ENCODE measurements at regions not wholly inside any gene's neighbourhood (a gene's known extent, or its start where the extent isn't known, plus 50 kb on each side); places are given as distances from the start of the nearest gene placed in this dataset.
"Not testable (repeated sequence)": the region's sequence is repeated elsewhere in the genome, so short reads cannot be mapped to it uniquely, and the experiment has no call there.

DNA sequence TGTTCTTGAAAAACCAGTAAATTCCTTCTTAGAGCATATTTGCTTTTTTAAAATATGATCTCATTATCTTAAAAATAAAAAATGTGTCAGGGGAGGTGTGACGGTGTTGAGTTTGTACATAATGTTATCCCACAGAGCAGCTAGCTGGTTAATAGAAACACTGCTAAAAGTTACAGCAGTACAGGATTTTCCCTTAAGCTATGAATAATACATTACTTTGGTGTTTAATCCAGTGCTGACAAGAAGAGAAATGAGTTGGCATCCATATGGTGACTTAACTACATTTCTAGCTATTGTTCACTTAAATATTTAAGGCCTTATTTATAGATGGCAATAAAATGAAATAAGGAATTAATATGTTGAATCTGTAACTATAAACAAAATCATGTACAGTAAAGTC, 883.1 kb downstream of the CDH18 start:
- DNase-seq (ENCODE audit: low read depth in 4 of 4, low spot score in 3 of 4), result no peak

- no peak for DNase-seq (ENCODE audit: low read depth in 4 of 4, low spot score in 3 of 4)
Measured at GRCh38 chr5:19122923-19123322, 865.1 kb downstream of the CDH18 start.

DNA sequence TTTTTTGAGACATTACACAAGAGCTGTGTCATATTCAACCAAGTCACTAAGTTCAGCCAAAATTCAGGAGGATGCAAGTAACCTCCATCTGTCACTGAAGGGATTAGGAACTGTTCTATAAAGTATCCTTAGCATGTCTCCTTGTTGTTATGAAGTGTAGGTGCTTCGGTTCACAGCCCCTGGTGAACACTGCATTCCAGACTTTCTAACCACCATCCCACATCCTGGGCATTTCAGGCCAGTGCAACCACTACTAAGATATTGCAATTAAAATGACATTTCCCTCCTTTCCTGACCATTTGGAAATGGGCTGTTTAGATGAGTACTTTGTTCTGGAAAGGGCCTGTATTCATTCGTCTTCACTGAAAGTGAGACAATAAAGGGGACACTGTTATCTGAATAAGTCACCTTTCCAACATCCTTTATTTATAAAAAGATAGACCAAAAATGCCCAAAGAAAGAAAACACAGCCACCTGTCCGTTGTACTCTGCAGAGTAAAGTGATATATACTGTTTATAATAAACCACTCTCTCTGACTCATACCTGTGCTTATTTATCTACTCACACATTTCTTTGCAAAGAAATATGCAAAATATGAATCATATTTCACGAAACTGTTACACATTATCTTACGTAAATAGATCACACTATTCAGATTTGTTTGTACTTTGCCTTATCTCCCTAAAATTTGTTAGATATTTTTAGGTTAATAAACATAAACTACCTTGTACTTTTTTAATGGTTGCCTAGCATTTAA, 861.9 kb downstream of the CDH18 start:
- no peak for DNase-seq (ENCODE audit: low read depth in 4 of 4, low spot score in 3 of 4)

- no peak for DNase-seq (ENCODE audit: low read depth in 4 of 4, low spot score in 3 of 4)
Measured at GRCh38 chr5:19140276-19140675, 847.7 kb downstream of the CDH18 start.

DNA sequence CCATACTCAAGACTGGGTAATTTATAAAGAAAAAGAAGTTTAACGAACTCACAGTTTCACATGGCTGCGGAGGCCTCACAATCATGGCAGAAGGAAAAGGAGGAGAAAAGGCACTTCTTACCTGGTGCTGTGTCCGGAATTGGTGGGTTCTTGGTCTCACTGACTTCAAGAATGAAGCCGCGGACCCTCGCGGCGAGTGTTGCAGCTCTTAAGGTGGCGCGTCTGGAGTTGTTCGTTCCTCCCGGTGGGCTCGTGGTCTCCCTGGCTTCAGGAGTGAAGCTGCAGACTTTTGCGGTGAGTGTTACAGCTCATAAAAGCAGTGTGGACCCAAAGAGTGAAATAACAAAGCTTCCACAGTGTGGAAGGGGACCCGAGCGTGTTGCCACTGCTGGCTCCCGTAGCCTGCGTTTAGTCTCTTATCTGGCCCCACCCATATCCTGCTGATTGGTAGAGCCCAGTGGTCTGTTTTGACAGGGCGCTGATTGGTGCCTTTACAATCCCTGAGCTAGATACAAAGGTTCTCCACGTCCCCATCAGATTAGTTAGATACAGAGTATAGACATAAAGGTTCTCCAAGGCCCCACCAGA, 846.0 kb downstream of the CDH18 start:
- not testable (repeated sequence) for DNase-seq (ENCODE audit: low read depth in 4 of 4, low spot score in 3 of 4)

- DNase-seq (ENCODE audit: low read depth in 4 of 4, low spot score in 3 of 4), result not testable (repeated sequence)
Measured at GRCh38 chr5:19142713-19143414, 845.1 kb downstream of the CDH18 start.

DNA sequence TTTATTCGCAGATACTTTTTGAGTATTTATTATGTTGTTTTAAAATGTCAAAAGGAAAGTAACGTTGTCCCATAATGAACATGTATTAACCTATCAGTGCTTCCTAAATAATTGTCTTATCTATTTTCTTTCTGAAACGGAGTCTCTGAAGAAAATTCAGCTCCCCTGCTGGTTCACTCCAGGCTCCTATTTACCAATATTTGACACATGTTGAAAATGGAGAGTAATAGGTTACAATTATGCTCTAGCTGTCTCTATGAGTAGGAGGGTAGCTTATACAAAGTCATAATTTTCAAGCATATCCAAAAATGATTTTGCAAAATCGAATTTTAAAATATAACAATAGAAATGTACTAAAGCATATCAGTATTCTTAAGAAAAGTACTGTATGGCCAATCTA, 844.1 kb downstream of the CDH18 start:
- no peak for DNase-seq (ENCODE audit: low read depth in 4 of 4, low spot score in 3 of 4)

GRCh38 chr5:19169426-19169825, 818.6 kb downstream of the CDH18 start:
- no peak for DNase-seq (ENCODE audit: low read depth in 4 of 4, low spot score in 3 of 4)

DNA sequence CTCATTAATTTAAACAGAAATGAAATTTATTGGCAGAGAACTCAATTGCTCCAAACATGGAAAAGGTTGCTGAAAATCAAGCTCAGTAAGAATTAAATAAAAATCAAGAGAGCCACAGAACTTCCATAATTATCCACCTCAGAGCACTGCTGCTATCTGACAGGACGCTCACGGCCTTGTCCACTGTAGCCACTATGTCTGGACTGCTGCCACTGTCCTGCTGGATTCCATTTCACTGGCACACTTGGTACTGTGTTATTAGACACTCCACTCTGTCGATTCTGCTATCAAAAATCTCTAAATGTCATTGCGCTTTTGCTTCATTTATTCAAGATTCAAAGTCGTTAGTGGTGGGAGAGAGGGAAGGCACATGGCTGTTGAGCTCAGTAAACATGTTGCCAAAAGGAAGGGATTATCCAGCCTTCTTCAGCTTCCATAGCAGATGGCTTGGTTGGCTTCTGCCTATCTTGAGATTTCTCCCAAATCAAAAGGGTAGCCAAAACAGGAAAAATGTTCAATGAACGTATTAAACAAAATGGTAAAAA, 815.0 kb downstream of the CDH18 start:
- DNase-seq (ENCODE audit: low read depth in 4 of 4, low spot score in 3 of 4), result no peak

- DNase-seq (ENCODE audit: low read depth in 4 of 4, low spot score in 3 of 4), result no peak
Measured at GRCh38 chr5:19175776-19176570, 812.0 kb downstream of the CDH18 start.

DNA sequence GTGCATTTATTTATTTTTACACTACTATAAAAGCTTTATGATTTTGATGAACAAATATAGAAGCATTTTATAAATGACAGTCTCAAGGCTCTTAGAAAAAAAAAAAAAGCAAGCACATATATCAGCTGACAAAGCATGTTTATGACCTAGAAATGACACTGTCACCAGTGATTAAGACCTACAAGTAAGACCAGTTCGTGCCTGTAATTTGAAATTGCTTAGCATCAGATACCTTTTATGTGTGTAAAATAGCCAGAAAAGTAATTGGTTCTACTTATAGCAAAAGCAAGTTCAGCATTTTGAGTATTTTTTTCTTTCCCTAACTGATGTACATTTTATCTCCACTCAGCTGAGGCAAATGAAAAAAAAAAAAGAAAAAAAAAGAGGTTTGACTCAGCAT, 808.4 kb downstream of the CDH18 start:
- no peak for DNase-seq (ENCODE audit: low read depth in 4 of 4, low spot score in 3 of 4)

GRCh38 chr5:19189176-19189575, 798.8 kb downstream of the CDH18 start:
- no peak for DNase-seq (ENCODE audit: low read depth in 4 of 4, low spot score in 3 of 4)

GRCh38 chr5:19193631-19194030, 794.4 kb downstream of the CDH18 start:
- DNase-seq (ENCODE audit: low read depth in 4 of 4, low spot score in 3 of 4), result no peak

DNA sequence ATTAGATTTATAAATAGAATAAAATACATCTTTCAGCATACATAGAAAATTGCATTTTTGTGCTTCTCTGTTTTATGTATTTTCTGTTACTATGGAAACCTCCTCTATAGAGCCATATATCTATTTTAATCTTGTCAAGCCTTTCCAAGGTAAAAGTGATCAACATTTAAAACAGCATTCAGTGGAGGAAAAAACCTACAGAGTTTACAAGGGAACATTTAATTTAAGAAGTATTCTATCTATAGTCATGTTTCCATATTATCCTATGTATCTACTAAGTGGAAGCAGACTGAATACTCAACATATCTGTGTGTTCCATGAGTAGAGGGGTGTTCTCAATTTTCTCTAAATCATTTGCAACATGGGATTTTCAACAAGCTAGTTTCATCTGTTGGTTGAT, 791.4 kb downstream of the CDH18 start:
- no peak for DNase-seq (ENCODE audit: low read depth in 4 of 4, low spot score in 3 of 4)

GRCh38 chr5:19200251-19200650, 787.7 kb downstream of the CDH18 start:
- DNase-seq (ENCODE audit: low read depth in 4 of 4, low spot score in 3 of 4), result no peak

GRCh38 chr5:19208397-19208796, 779.6 kb downstream of the CDH18 start:
- no peak for DNase-seq (ENCODE audit: low read depth in 4 of 4, low spot score in 3 of 4)

DNA sequence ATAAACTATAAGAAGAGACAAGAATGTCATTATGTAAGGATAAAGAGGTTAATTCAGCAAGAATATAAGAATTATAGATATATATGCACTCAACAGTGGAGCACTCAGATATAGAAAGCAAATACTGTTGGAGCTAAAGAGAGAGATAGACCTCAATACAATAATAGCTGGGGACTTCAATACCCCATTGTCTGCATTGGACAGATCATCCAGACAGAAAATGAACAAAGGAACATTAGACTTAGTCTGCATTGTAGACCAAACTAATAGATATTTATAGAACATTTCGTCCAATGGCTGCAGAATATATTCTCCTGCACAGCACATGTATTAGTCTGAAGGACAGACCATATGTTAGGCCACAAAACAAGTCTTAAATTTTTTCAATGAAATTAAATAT, 777.1 kb downstream of the CDH18 start:
- DNase-seq (ENCODE audit: low read depth in 4 of 4, low spot score in 3 of 4), result no peak

DNA sequence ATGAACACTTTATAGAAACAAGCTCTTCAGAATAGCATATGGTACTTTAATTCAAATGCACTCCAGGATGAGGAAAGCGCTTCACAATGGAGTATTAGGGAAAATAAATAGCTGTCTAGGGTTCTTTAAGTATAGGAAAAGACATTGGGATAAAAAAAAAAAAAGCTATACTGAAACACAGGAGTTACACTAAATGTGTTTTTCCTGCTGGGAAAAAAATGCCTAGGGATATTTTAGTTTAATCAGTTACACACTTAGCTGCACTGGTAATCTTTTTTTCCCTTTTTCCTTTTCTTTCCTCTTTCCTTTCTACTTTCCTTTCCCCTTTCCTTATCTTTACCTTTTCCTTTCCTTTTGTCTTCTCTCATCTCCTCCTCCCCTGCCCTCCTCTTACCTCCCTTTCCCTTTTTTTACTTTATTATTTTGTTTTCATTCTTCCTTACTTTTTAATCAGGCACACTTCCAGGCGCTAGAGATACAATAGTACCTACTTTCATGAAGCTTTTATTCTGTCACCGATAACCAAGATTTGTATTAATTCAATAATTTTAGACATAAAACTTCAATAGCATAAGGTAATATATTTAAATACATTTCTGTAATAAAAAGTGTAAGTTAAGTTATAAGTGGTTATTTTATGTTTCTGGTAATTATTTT, 758.7 kb downstream of the CDH18 start:
- no peak for DNase-seq (ENCODE audit: low read depth in 4 of 4, low spot score in 3 of 4)

GRCh38 chr5:19233573-19233972, 754.4 kb downstream of the CDH18 start:
- DNase-seq (ENCODE audit: low read depth in 4 of 4, low spot score in 3 of 4), result no peak

- DNase-seq (ENCODE audit: low read depth in 4 of 4, low spot score in 3 of 4), result no peak
Measured at GRCh38 chr5:19235101-19235584, 752.9 kb downstream of the CDH18 start.

Data from right renal pelvis (tissue), 4 donors.